DND-41 (cell line): ENCODE measurements at regions not wholly inside any gene's neighbourhood (a gene's known extent, or its start where the extent isn't known, plus 50 kb on each side); places are given as distances from the start of the nearest gene placed in this dataset.

ENCODE experiments used
- CTCF ChIP-seq: IDR thresholded peaks from 2 replicates; pipeline ENCODE4 v1.5.1; 2012; ENCODE audit warnings: borderline replicate concordance, low read length, moderate library complexity, mild to moderate bottlenecking; ENCODE audit not compliant: poor library complexity, severe bottlenecking; ENCODE audit errors: extremely low read depth
- EZH2 ChIP-seq: IDR thresholded peaks from 3 replicates; pipeline ENCODE4 v1.6.1; 2012; ENCODE audit warnings: borderline replicate concordance, low read depth, mild to moderate bottlenecking, moderate library complexity, low read length, inconsistent platforms; ENCODE audit not compliant: severe bottlenecking

- TF ChIP-seq CTCF (no peak), EZH2 (no peak)
Observed at GRCh38 chr17:74010903-74011302, 192.6 kb upstream of the RPL38 start.
